ENCODE measurements at regions not wholly inside any gene's neighbourhood (a gene's known extent, or its start where the extent isn't known, plus 50 kb on each side); places are given as distances from the start of the nearest gene placed in this dataset.

DNA sequence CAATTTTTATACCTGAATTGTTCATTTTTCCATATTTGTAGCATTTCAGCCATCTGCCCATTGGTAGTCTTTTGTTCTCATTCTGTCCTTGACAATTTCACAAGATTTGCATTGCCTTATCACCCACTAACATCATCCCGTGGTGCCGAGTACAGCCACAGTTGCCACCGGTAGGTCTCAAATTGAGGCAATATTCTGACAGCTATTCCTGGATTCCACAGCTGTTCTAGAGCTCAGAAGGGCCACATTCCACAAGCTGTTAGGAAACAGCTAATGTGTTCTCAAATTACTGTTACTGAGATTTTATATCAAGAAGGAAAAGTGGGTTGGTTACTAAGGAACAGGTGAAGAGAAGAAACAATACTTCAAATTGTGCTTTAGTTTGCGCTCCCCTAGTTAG is 178.8 kb downstream of the RPRM start:
- H3K9me3 ChIP-seq: no peaks in the 10 kb centered on the region
- no peaks in the 10 kb centered on the region for H3K36me3 ChIP-seq
- H3K27me3 ChIP-seq: no peaks in the 10 kb centered on the region
- no peak overlapping the region for H3K27ac ChIP-seq
- ATAC-seq (ENCODE audit: low FRiP score in 2 of 2) (peak; percentile 11 to 55), DNase-seq (no peak)
- peaks cover 0 to 5% (median 0%) of the 10 kb centered on the region in 4 donors for H3K4me1 ChIP-seq
- no peak overlapping the region for H3K4me3 ChIP-seq
- 70 to 80% methylated on average over 4 of the region's 4 CpGs for WGBS, 2 donors
- TF ChIP-seq POLR2AphosphoS5 (IDR thresholded peaks at IDR 0.05) (no peak), EP300 (IDR thresholded peaks at IDR 0.05) (no peak), POLR2A (IDR thresholded peaks at IDR 0.05) (no peak)
- TF ChIP-seq, protein P1, sequence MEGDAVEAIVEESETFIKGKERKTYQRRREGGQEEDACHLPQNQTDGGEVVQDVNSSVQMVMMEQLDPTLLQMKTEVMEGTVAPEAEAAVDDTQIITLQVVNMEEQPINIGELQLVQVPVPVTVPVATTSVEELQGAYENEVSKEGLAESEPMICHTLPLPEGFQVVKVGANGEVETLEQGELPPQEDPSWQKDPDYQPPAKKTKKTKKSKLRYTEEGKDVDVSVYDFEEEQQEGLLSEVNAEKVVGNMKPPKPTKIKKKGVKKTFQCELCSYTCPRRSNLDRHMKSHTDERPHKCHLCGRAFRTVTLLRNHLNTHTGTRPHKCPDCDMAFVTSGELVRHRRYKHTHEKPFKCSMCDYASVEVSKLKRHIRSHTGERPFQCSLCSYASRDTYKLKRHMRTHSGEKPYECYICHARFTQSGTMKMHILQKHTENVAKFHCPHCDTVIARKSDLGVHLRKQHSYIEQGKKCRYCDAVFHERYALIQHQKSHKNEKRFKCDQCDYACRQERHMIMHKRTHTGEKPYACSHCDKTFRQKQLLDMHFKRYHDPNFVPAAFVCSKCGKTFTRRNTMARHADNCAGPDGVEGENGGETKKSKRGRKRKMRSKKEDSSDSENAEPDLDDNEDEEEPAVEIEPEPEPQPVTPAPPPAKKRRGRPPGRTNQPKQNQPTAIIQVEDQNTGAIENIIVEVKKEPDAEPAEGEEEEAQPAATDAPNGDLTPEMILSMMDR (IDR thresholded peaks at IDR 0.05): no peak

GRCh38 chr2:153299217-153299616 is 179.3 kb downstream of the RPRM start:
- ATAC-seq (ENCODE audit: low FRiP score in 2 of 2): no peak
- 61 to 67% methylated on average over 3 of the region's 3 CpGs for WGBS, 2 donors
- Histone ChIP-seq H3K4me1 (peaks cover 0 to 5% (median 0%) of the 10 kb centered on the region in 4 donors), H3K36me3 (no peaks in the 10 kb centered on the region), H3K27ac (no peak overlapping the region), H3K27me3 (no peaks in the 10 kb centered on the region), H3K4me3 (no peak overlapping the region), H3K9me3 (no peaks in the 10 kb centered on the region)
- TF ChIP-seq POLR2A (IDR thresholded peaks at IDR 0.05) (no peak), EP300 (IDR thresholded peaks at IDR 0.05) (no peak), POLR2AphosphoS5 (IDR thresholded peaks at IDR 0.05) (no peak)
- DNase-seq: no peak

GRCh38 chr2:153294199-153294786 is 184.3 kb downstream of the RPRM start:
- Histone ChIP-seq H3K27ac (no peak overlapping the region), H3K4me3 (no peak overlapping the region), H3K9me3 (no peaks in the 10 kb centered on the region), H3K36me3 (no peaks in the 10 kb centered on the region), H3K27me3 (no peaks in the 10 kb centered on the region), H3K4me1 (peaks cover 0 to 1% (median 0%) of the 10 kb centered on the region in 4 donors)
- TF ChIP-seq, protein P1 (IDR thresholded peaks at IDR 0.05): no peak
- no peak for TF ChIP-seq EP300 (IDR thresholded peaks at IDR 0.05)
- TF ChIP-seq POLR2A (IDR thresholded peaks at IDR 0.05): no peak
- TF ChIP-seq POLR2AphosphoS5 (IDR thresholded peaks at IDR 0.05): no peak
- WGBS, 2 donors: 37 to 67% methylated on average over 2 of the region's 2 CpGs
- ATAC-seq (ENCODE audit: low FRiP score in 2 of 2): no peak
- DNase-seq: no peak

DNA sequence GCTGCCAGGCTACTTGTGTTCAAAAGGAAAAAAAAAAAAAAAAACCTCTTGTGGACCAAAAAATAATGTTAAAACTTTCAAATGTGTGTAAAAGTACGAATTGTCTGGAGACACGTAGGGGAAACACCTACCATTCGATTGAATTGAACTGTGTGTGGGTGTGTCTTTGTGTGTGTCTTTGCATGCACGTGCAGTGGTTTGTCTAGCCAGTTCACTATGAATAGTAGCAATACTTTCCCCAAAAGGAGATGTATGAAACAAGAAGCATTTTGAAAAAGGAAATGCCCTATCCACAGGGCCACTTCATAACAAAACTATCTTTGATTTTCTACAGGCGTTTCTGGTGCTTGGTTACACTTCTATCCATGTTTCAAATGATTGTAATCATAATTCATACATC is 186.8 kb downstream of the RPRM start:
- Histone ChIP-seq H3K9me3 (no peaks in the 10 kb centered on the region), H3K27ac (no peak overlapping the region), H3K36me3 (no peaks in the 10 kb centered on the region), H3K4me1 (peaks cover 0 to 5% (median 0%) of the 10 kb centered on the region in 4 donors), H3K27me3 (no peaks in the 10 kb centered on the region), H3K4me3 (no peak overlapping the region)
- DNase-seq (no peak), ATAC-seq (ENCODE audit: low FRiP score in 2 of 2) (no peak)
- TF ChIP-seq, protein P1 (IDR thresholded peaks at IDR 0.05): no peak
- TF ChIP-seq EP300 (IDR thresholded peaks at IDR 0.05) (no peak), POLR2AphosphoS5 (IDR thresholded peaks at IDR 0.05) (no peak), POLR2A (IDR thresholded peaks at IDR 0.05) (no peak)
- WGBS, 2 donors: 60 to 74% methylated on average over 5 of the region's 5 CpGs

GRCh38 chr2:153287109-153287801 is 191.3 kb downstream of the RPRM start:
- Histone ChIP-seq H3K36me3 (no peaks in the 10 kb centered on the region), H3K4me1 (peaks cover 0 to 5% (median 0%) of the 10 kb centered on the region in 4 donors), H3K27me3 (no peaks in the 10 kb centered on the region), H3K4me3 (no peak overlapping the region), H3K9me3 (no peaks in the 10 kb centered on the region), H3K27ac (no peak overlapping the region)
- no peak for ATAC-seq (ENCODE audit: low FRiP score in 2 of 2)
- peak in 1 of 2 donors; percentile 20 for DNase-seq
- TF ChIP-seq POLR2A (IDR thresholded peaks at IDR 0.05): no peak
- TF ChIP-seq EP300 (IDR thresholded peaks at IDR 0.05): no peak
- TF ChIP-seq, protein P1 (IDR thresholded peaks at IDR 0.05): no peak
- TF ChIP-seq POLR2AphosphoS5 (IDR thresholded peaks at IDR 0.05): no peak
- 37 to 38% methylated on average over 15 to 24 of the region's 24 CpGs for WGBS, 2 donors
